IMR-90 (cell line): ENCODE measurements at regions not wholly inside any gene's neighbourhood (a gene's known extent, or its start where the extent isn't known, plus 50 kb on each side); places are given as distances from the start of the nearest gene placed in this dataset.

ENCODE experiments used
- ATAC-seq: fragments of 200-7000 bp; cut with Tn5 transposase; 2 replicates; pipeline ENCODE4 v1.9.1; 2020; ENCODE audit warnings: low read depth, mild to moderate bottlenecking, moderate library complexity
- BruUV-seq: library from RNA; stranded (reverse); fragments of 400-500 nt; replicated peaks from 2 replicates; lab custom pipeline; 2021; lab: Mats Ljungman, UMichigan
- CTCF ChIA-PET: fragments of 300-600 bp; formaldehyde crosslinking; extraction: SDS; loops from one replicate; lab custom pipeline; 2021; ENCODE audit warnings: antibody characterized with exemption; lab: Yijun Ruan, JAX
- POLR2A ChIA-PET: fragments of 300-600 bp; sonication (Branson Sonifier 250); formaldehyde crosslinking; loops from one replicate; lab custom pipeline; 2022; ENCODE audit warnings: antibody characterized with exemption; ENCODE audit not compliant: unreplicated experiment; lab: Charles Lee
- DNase-seq: peaks from one replicate; pipeline ENCODE4 v3.0.0; 2013
- H2AFZ ChIP-seq: replicated peaks from 2 replicates; pipeline ENCODE3; 2013; ENCODE audit warnings: low read length, mild to moderate bottlenecking; ENCODE audit not compliant: poor library complexity
- H2AK5ac ChIP-seq: 2 replicates; pipeline ENCODE4 v1.6.1; 2013; ENCODE audit warnings: low read depth, low read length, inconsistent platforms
- H2AK9ac ChIP-seq: replicated peaks from 2 replicates; pipeline ENCODE3; 2013; ENCODE audit warnings: mild to moderate bottlenecking, low read depth, low read length, moderate library complexity; ENCODE audit not compliant: poor library complexity
- H2BK120ac ChIP-seq: 2 replicates; pipeline ENCODE4 v1.6.1; 2013; ENCODE audit warnings: low read depth, low read length, inconsistent platforms
- H2BK15ac ChIP-seq: 3 replicates; pipeline ENCODE4 v1.6.1; 2013; ENCODE audit warnings: low read depth, low read length, inconsistent platforms
- H2BK20ac ChIP-seq: 2 replicates; pipeline ENCODE4 v1.6.1; 2013; ENCODE audit warnings: low read depth, mild to moderate bottlenecking, inconsistent platforms, low read length, moderate library complexity
- H2BK5ac ChIP-seq: 2 replicates; pipeline ENCODE4 v1.6.1; 2013; ENCODE audit warnings: mild to moderate bottlenecking, low read depth, low read length, inconsistent platforms; ENCODE audit not compliant: poor library complexity, severe bottlenecking
- H3K14ac ChIP-seq: replicated peaks from 2 replicates; pipeline ENCODE4 v1.6.1; 2013; ENCODE audit warnings: low read depth, low read length, inconsistent platforms
- H3K18ac ChIP-seq: 2 replicates; pipeline ENCODE4 v1.6.1; 2013; ENCODE audit warnings: low read depth, low read length, control low read depth
- H3K23ac ChIP-seq: 2 replicates; pipeline ENCODE4 v1.6.1; 2013; ENCODE audit warnings: low read depth, low read length, inconsistent platforms
- H3K27ac ChIP-seq: 2 replicates; pipeline ENCODE4 v1.5.1; 2013; ENCODE audit warnings: mild to moderate bottlenecking, control low read depth, low read length; ENCODE audit not compliant: insufficient read depth
- H3K27me3 ChIP-seq: 2 replicates; pipeline ENCODE4 v1.6.1; 2013; ENCODE audit warnings: low read length; ENCODE audit not compliant: control insufficient read depth, insufficient read depth
- H3K36me3 ChIP-seq: 2 replicates; pipeline ENCODE4 v1.6.1; 2013; ENCODE audit warnings: low read length, mixed read lengths; ENCODE audit not compliant: control insufficient read depth, insufficient read depth
- H3K4ac ChIP-seq: 2 replicates; pipeline ENCODE4 v1.6.1; 2013; ENCODE audit warnings: low read depth, low read length, inconsistent platforms
- H3K4me1 ChIP-seq: 2 replicates; pipeline ENCODE4 v1.6.1; 2013; ENCODE audit warnings: low read length, mixed read lengths; ENCODE audit not compliant: control insufficient read depth, insufficient read depth
- H3K4me2 ChIP-seq: 2 replicates; pipeline ENCODE4 v1.6.1; 2013; ENCODE audit warnings: low read depth, mild to moderate bottlenecking, control low read depth, low read length, moderate library complexity
- H3K4me3 ChIP-seq: 2 replicates; pipeline ENCODE4 v1.5.1; 2013; ENCODE audit warnings: low read depth, mild to moderate bottlenecking, control low read depth, low read length, moderate library complexity; ENCODE audit not compliant: insufficient read depth
- H3K56ac ChIP-seq: 2 replicates; pipeline ENCODE4 v1.6.1; 2013; ENCODE audit warnings: low read length, inconsistent platforms; ENCODE audit not compliant: insufficient read depth; ENCODE audit errors: extremely low read depth
- H3K79me1 ChIP-seq, 2 experiments: 2 replicates each; pipeline ENCODE4 v1.6.1; 2013; ENCODE audit warnings: low read length in 2 of 2, inconsistent platforms in 1 of 2, low read depth in 1 of 2
- H3K9ac ChIP-seq: 2 replicates; pipeline ENCODE4 v1.6.1; 2013; ENCODE audit warnings: low read depth, low read length, control low read depth
- H3K9me1 ChIP-seq: 2 replicates; pipeline ENCODE4 v1.6.1; 2013; ENCODE audit warnings: low read length, inconsistent platforms; ENCODE audit not compliant: insufficient read depth
- H3K9me3 ChIP-seq: 2 replicates; pipeline ENCODE4 v1.6.1; 2013; ENCODE audit warnings: low read length; ENCODE audit not compliant: control insufficient read depth, insufficient read depth
- H4K20me1 ChIP-seq: 2 replicates; pipeline ENCODE4 v1.6.1; 2013; ENCODE audit warnings: low read length, inconsistent platforms; ENCODE audit not compliant: insufficient read depth
- H4K5ac ChIP-seq: 2 replicates; pipeline ENCODE4 v1.6.1; 2013; ENCODE audit warnings: mild to moderate bottlenecking, low read depth, low read length, control low read depth
- H4K8ac ChIP-seq, 2 experiments: 2 replicates each; pipeline ENCODE4 v1.6.1; 2013; ENCODE audit warnings: low read depth in 2 of 2, low read length in 2 of 2, control low read depth in 1 of 2, inconsistent platforms in 1 of 2
- H4K91ac ChIP-seq: 2 replicates; pipeline ENCODE4 v1.6.1; 2013; ENCODE audit warnings: low read depth, low read length, inconsistent platforms; ENCODE audit not compliant: insufficient read depth
- CTCF ChIP-seq: conservative IDR thresholded peaks from 2 replicates; pipeline ENCODE4 v1.5.1; 2012; ENCODE audit warnings: mild to moderate bottlenecking, low read depth, low read length, improper control_type of control experiment
- FOS ChIP-seq: fragments of 150-350 bp; IDR thresholded peaks from 2 replicates; pipeline ENCODE4 v1.6.1; 2016; ENCODE audit warnings: low read depth, low read length
- MXI1 ChIP-seq: IDR thresholded peaks from 2 replicates; pipeline ENCODE4 v1.6.1; 2012; ENCODE audit warnings: low read depth, mild to moderate bottlenecking, low read length, moderate library complexity, borderline replicate concordance
- NFE2L2 ChIP-seq: fragments of 150-350 bp; IDR thresholded peaks from 2 replicates; pipeline ENCODE4 v1.6.1; 2016; ENCODE audit warnings: low read depth, mild to moderate bottlenecking, low read length
- POLR2A ChIP-seq: IDR thresholded peaks from 2 replicates; pipeline ENCODE4 v1.6.1; 2012; ENCODE audit warnings: mild to moderate bottlenecking, low read depth, low read length
- RAD21 ChIP-seq: IDR thresholded peaks from 2 replicates; pipeline ENCODE4 v1.6.1; 2012; ENCODE audit warnings: low read length, improper control_type of control experiment
- RCOR1 ChIP-seq: IDR thresholded peaks from 2 replicates; pipeline ENCODE4 v1.6.1; 2012; ENCODE audit warnings: mild to moderate bottlenecking, low read length, improper control_type of control experiment; ENCODE audit not compliant: insufficient replicate concordance
- RFX5 ChIP-seq: IDR thresholded peaks from 2 replicates; pipeline ENCODE4 v1.8.0; 2012; ENCODE audit warnings: low read depth, mild to moderate bottlenecking, low read length, moderate library complexity
- SMC3 ChIP-seq: fragments of 150-350 bp; IDR thresholded peaks from 2 replicates; pipeline ENCODE4 v1.6.1; 2016; ENCODE audit warnings: low read depth, mild to moderate bottlenecking, antibody characterized with exemption, low read length, moderate library complexity
- WGBS, 2 experiments: methylation state at CpG; one replicate each; pipeline versions ENCODE4 v1.1.5 to v1.1.7; 2013; ENCODE audit warnings: missing lambda C conversion rate in 2 of 2; ENCODE audit not compliant: insufficient read length in 1 of 2; ENCODE audit errors: extremely low coverage in 2 of 2; 5-methylcytosine and 5-hydroxymethylcytosine counted together
- dilution Hi-C: fragments of 300-500 bp; cut with HindIII; formaldehyde crosslinking; loops from one replicate; pipeline ENCODE4 v1.14.3; 2018; ENCODE audit warnings: low sequenced_read_pairs; ENCODE audit not compliant: unreplicated experiment
- in situ Hi-C: fragments of 300-500 bp; cut with MboI; formaldehyde crosslinking; loops from 3 replicates; pipeline ENCODE4 v1.14.3; 2019; ENCODE audit warnings: low sequenced_read_pairs, inconsistent platforms, mixed read lengths
- intact Hi-C: fragments of 100-400 bp; cut with micrococcal nuclease; formaldehyde crosslinking; loops from 2 replicates; pipeline ENCODE4 v1.10.0; 2022

- in situ Hi-C loops = no loop called here
- CTCF ChIA-PET = no interaction called here
- Histone ChIP-seq H3K4me1 (no peaks in the 10 kb centered on the region), H2BK5ac (no peak overlapping the region), H2AFZ (peak overlapping the region; percentile 11), H3K4me3 (no peak overlapping the region), H2BK20ac (no peak overlapping the region), H2BK120ac (no peak overlapping the region), H4K8ac (no peak overlapping the region), H3K9ac (no peak overlapping the region), H3K9me1 (no peaks in the 10 kb centered on the region), H2BK15ac (no peak overlapping the region), H3K4ac (no peak overlapping the region), H3K18ac (no peak overlapping the region), H3K27me3 (no peaks in the 10 kb centered on the region; the same call in none of the 2 replicates), H3K27ac (no peak overlapping the region), H3K56ac (no peak overlapping the region), H4K20me1 (no peaks in the 10 kb centered on the region), H3K14ac (no peak overlapping the region), H2AK9ac (no peak overlapping the region), H3K4me2 (no peak overlapping the region), H3K36me3 (no peaks in the 10 kb centered on the region), H3K9me3 (peaks cover 26% of the 10 kb centered on the region), H4K5ac (no peak overlapping the region), H2AK5ac (no peak overlapping the region), H3K23ac (no peak overlapping the region), H4K91ac (no peak overlapping the region), H3K79me1 (no peaks in the 10 kb centered on the region)
- BruUV-seq = no TSS peak
- POLR2A ChIA-PET = no interaction called here
- DNase-seq (no peak), ATAC-seq (no peak)
- WGBS, 2 experiments = 92% methylated on average over 2 of the region's 10 CpGs; no CpG with 5 or more reads in 1 of the 2 experiments
- TF ChIP-seq NFE2L2 (no peak), SMC3 (no peak), CTCF (no peak), RCOR1 (no peak), POLR2A (no peak), MXI1 (no peak), RFX5 (no peak), RAD21 (no peak), FOS (no peak)
- intact Hi-C loops = no loop called here
- dilution Hi-C loops = no loop called here
These were observed 105.3 kb upstream of the C2CD4B start for GRCh38 chr15:62270216-62270921.
